GM18507 (cell line): ENCODE measurements at regions not wholly inside any gene's neighbourhood (a gene's known extent, or its start where the extent isn't known, plus 50 kb on each side); places are given as distances from the start of the nearest gene placed in this dataset.
"Not testable (repeated sequence)": the region's sequence is repeated elsewhere in the genome, so short reads cannot be mapped to it uniquely, and the experiment has no call there.

Experiments used
- DNase-seq: peaks from one replicate; pipeline ENCODE4 v3.0.0; 2011; ENCODE audit warnings: low read depth; ENCODE audit not compliant: insufficient read length; ENCODE audit errors: extremely low spot score
- FAIRE-seq: peaks from 2 replicates; lab custom pipeline; 2011; peaks lifted over from hg19 to GRCh38; lab: Jason Lieb, UNC

- FAIRE-seq (no peak), DNase-seq (no peak)
Measured at GRCh38 chr12:87612996-87613395, 416.2 kb downstream of the C12orf50 start.

GRCh38 chr12:87608321-87608720 is 420.9 kb downstream of the C12orf50 start:
- no peak for FAIRE-seq
- DNase-seq = no peak

GRCh38 chr12:87603727-87604126 is 425.5 kb downstream of the C12orf50 start:
- FAIRE-seq (no peak), DNase-seq (no peak)

- DNase-seq (no peak), FAIRE-seq (no peak)
Measured at GRCh38 chr12:87599459-87599858, 429.7 kb downstream of the C12orf50 start.

- DNase-seq (no peak), FAIRE-seq (no peak)
Measured at GRCh38 chr12:87597114-87597513, 432.1 kb downstream of the C12orf50 start.

- FAIRE-seq = no peak
Measured at GRCh38 chr12:87596636-87597035, 432.6 kb downstream of the C12orf50 start.

GRCh38 chr12:87596134-87596533 is 433.1 kb downstream of the C12orf50 start:
- FAIRE-seq = no peak
- DNase-seq = no peak

More at GRCh38 chr12:87596636-87597035, 432.6 kb downstream of the C12orf50 start:
- DNase-seq = no peak

- no peak for FAIRE-seq
- DNase-seq = no peak
Measured at GRCh38 chr12:87585882-87586557, 443.2 kb downstream of the C12orf50 start.

GRCh38 chr12:87579091-87579490 is 450.1 kb downstream of the C12orf50 start:
- FAIRE-seq, DNase-seq: not testable (repeated sequence)

GRCh38 chr12:87575906-87576305 is 453.3 kb downstream of the C12orf50 start:
- no peak for FAIRE-seq
- no peak for DNase-seq

- DNase-seq, FAIRE-seq: not testable (repeated sequence)
Measured at GRCh38 chr12:87566918-87567317, 462.3 kb downstream of the C12orf50 start.

- DNase-seq (no peak), FAIRE-seq (no peak)
Measured at GRCh38 chr12:87556985-87557384, 472.2 kb downstream of the C12orf50 start.

GRCh38 chr12:87531213-87531612 is 498.0 kb downstream of the C12orf50 start:
- FAIRE-seq, DNase-seq: not testable (repeated sequence)

- no peak for DNase-seq
- no peak for FAIRE-seq
Measured at GRCh38 chr12:87529413-87529812, 499.8 kb downstream of the C12orf50 start.

- FAIRE-seq = no peak
- no peak for DNase-seq
Measured at GRCh38 chr12:87520968-87521367, 508.2 kb downstream of the C12orf50 start.

- no peak for FAIRE-seq
- DNase-seq = no peak
Measured at GRCh38 chr12:87518481-87518880, 510.7 kb downstream of the C12orf50 start.

- no peak for DNase-seq
- no peak for FAIRE-seq
Measured at GRCh38 chr12:87518036-87518435, 511.2 kb downstream of the C12orf50 start.

- DNase-seq (no peak), FAIRE-seq (no peak)
Measured at GRCh38 chr12:87513536-87514280, 515.5 kb downstream of the C12orf50 start.

GRCh38 chr12:87511371-87511770 is 517.8 kb downstream of the C12orf50 start:
- no peak for DNase-seq
- no peak for FAIRE-seq

GRCh38 chr12:87509237-87509820 is 519.9 kb downstream of the C12orf50 start:
- DNase-seq (no peak), FAIRE-seq (no peak)

GRCh38 chr12:87491598-87491997 is 537.6 kb downstream of the C12orf50 start:
- no peak for DNase-seq
- FAIRE-seq = no peak
